ENCODE measurements at regions not wholly inside any gene's neighbourhood (a gene's known extent, or its start where the extent isn't known, plus 50 kb on each side); places are given as distances from the start of the nearest gene placed in this dataset.

- no peaks in the 10 kb centered on the region for H3K4me1 ChIP-seq
- H3K4me3 ChIP-seq = no peak overlapping the region
- H3K27ac ChIP-seq (replicated peaks) = no peak overlapping the region
- no peaks in the 10 kb centered on the region for H3K36me3 ChIP-seq
- TF ChIP-seq CTCF (IDR thresholded peaks at IDR 0.05; ENCODE audit: borderline replicate concordance) = no peak
- no peak for DNase-seq
- H3K27me3 ChIP-seq (ENCODE audit: low read depth) = no peaks in the 10 kb centered on the region
- intact Hi-C loops (cut with micrococcal nuclease) = no loop called here
- no peaks in the 10 kb centered on the region for H3K9me3 ChIP-seq (replicated peaks)
Observed at GRCh38 chr6:93676581-93676980, 257.2 kb upstream of the EPHA7 start.

- no peaks in the 10 kb centered on the region for H3K27me3 ChIP-seq (ENCODE audit: low read depth)
- H3K27ac ChIP-seq (replicated peaks) = no peak overlapping the region
- intact Hi-C loops (cut with micrococcal nuclease) = no loop called here
- no peaks in the 10 kb centered on the region for H3K4me1 ChIP-seq
- no peaks in the 10 kb centered on the region for H3K9me3 ChIP-seq (replicated peaks)
- no peak for DNase-seq
- H3K36me3 ChIP-seq = no peaks in the 10 kb centered on the region
- TF ChIP-seq CTCF (IDR thresholded peaks at IDR 0.05; ENCODE audit: borderline replicate concordance) = no peak
- H3K4me3 ChIP-seq = no peak overlapping the region
Observed at GRCh38 chr6:93675856-93676417, 256.6 kb upstream of the EPHA7 start.

- H3K4me1 ChIP-seq = no peaks in the 10 kb centered on the region
- no peak for DNase-seq
- no peak overlapping the region for H3K4me3 ChIP-seq
- H3K36me3 ChIP-seq = no peaks in the 10 kb centered on the region
- TF ChIP-seq CTCF (IDR thresholded peaks at IDR 0.05; ENCODE audit: borderline replicate concordance) = no peak
- no peak overlapping the region for H3K27ac ChIP-seq (replicated peaks)
- intact Hi-C loops (cut with micrococcal nuclease) = no loop called here
- no peaks in the 10 kb centered on the region for H3K9me3 ChIP-seq (replicated peaks)
- no peaks in the 10 kb centered on the region for H3K27me3 ChIP-seq (ENCODE audit: low read depth)
Observed at GRCh38 chr6:93663111-93663510, 243.8 kb upstream of the EPHA7 start.

- Histone ChIP-seq H3K27me3 (ENCODE audit: low read depth) (no peaks in the 10 kb centered on the region), H3K27ac (replicated peaks) (no peak overlapping the region), H3K9me3 (replicated peaks) (peaks cover 6% of the 10 kb centered on the region), H3K36me3 (no peaks in the 10 kb centered on the region), H3K4me3 (no peak overlapping the region), H3K4me1 (no peaks in the 10 kb centered on the region)
- DNase-seq = no peak
- no peak for TF ChIP-seq CTCF (IDR thresholded peaks at IDR 0.05; ENCODE audit: borderline replicate concordance)
- intact Hi-C loops (cut with micrococcal nuclease) = no loop called here
Observed at GRCh38 chr6:93654548-93654947, 235.2 kb upstream of the EPHA7 start.

- Histone ChIP-seq H3K9me3 (replicated peaks) (peaks cover 17% of the 10 kb centered on the region), H3K27ac (replicated peaks) (no peak overlapping the region), H3K27me3 (ENCODE audit: low read depth) (no peaks in the 10 kb centered on the region), H3K4me3 (no peak overlapping the region), H3K36me3 (no peaks in the 10 kb centered on the region), H3K4me1 (no peaks in the 10 kb centered on the region)
- DNase-seq = no peak
- TF ChIP-seq CTCF (IDR thresholded peaks at IDR 0.05; ENCODE audit: borderline replicate concordance) = no peak
- intact Hi-C loops (cut with micrococcal nuclease) = no loop called here
Observed at GRCh38 chr6:93644611-93645010, 225.3 kb upstream of the EPHA7 start.

Data from left ventricle myocardium inferior (tissue), 1 donor.